MM.1S (cell line): ENCODE measurements at regions not wholly inside any gene's neighbourhood (a gene's known extent, or its start where the extent isn't known, plus 50 kb on each side); places are given as distances from the start of the nearest gene placed in this dataset.
"Not testable (repeated sequence)": the region's sequence is repeated elsewhere in the genome, so short reads cannot be mapped to it uniquely, and the experiment has no call there.

Experiments used
- DNase-seq: peaks from one replicate; pipeline ENCODE4 v3.0.0-alpha.2; 2015
- H2AFZ ChIP-seq: fragments of 300-600 bp; sonication (generic); 2 replicates; pipeline ENCODE4 v1.6.0; 2016; ENCODE audit warnings: antibody characterized with exemption, low read length
- H3F3A ChIP-seq: fragments of 300-600 bp; sonication (generic); 2 replicates; pipeline ENCODE4 v1.6.1; 2016; ENCODE audit warnings: mild to moderate bottlenecking, antibody characterized with exemption, low read length, moderate library complexity, mixed read lengths; ENCODE audit not compliant: insufficient read depth
- H3K27ac ChIP-seq: fragments of 300-600 bp; sonication (generic); 2 replicates; pipeline ENCODE4 v1.5.1; 2016; ENCODE audit warnings: mild to moderate bottlenecking, low read length
- H3K27me3 ChIP-seq: fragments of 300-600 bp; sonication (generic); replicated peaks from 2 replicates; pipeline ENCODE4 v1.6.0; 2016; ENCODE audit warnings: low read length; ENCODE audit not compliant: insufficient read depth
- H3K36me3 ChIP-seq: fragments of 300-600 bp; sonication (generic); replicated peaks from 2 replicates; pipeline ENCODE4 v1.6.1; 2016; ENCODE audit warnings: mild to moderate bottlenecking, low read length, mixed read lengths; ENCODE audit not compliant: insufficient read depth
- H3K4me1 ChIP-seq: fragments of 300-600 bp; sonication (generic); 2 replicates; pipeline ENCODE4 v1.6.1; 2016; ENCODE audit warnings: low read length, mixed read lengths
- H3K4me2 ChIP-seq: fragments of 300-600 bp; sonication (generic); 2 replicates; pipeline ENCODE4 v1.6.0; 2016; ENCODE audit warnings: low read depth, low read length
- H3K4me3 ChIP-seq: fragments of 300-600 bp; sonication (generic); 2 replicates; pipeline ENCODE4 v1.5.1; 2016; ENCODE audit warnings: low read length, mixed read lengths
- H3K79me2 ChIP-seq: fragments of 300-600 bp; sonication (generic); 2 replicates; pipeline ENCODE4 v1.6.1; 2016; ENCODE audit warnings: mixed run types, low read length, mixed read lengths
- H3K9ac ChIP-seq: fragments of 300-600 bp; sonication (generic); 2 replicates; pipeline ENCODE4 v1.6.1; 2016; ENCODE audit warnings: low read length, mixed read lengths
- H3K9me2 ChIP-seq: fragments of 300-600 bp; sonication (generic); replicated peaks from 2 replicates; pipeline ENCODE4 v1.6.1; 2016; ENCODE audit warnings: mild to moderate bottlenecking, low read length, mixed read lengths; ENCODE audit not compliant: insufficient read depth
- H3K9me3 ChIP-seq: fragments of 300-600 bp; sonication (generic); replicated peaks from 2 replicates; pipeline ENCODE4 v1.6.1; 2016; ENCODE audit warnings: mild to moderate bottlenecking, low read length, mixed read lengths; ENCODE audit not compliant: insufficient read depth
- H4K20me1 ChIP-seq: fragments of 300-600 bp; sonication (generic); 2 replicates; pipeline ENCODE4 v1.6.1; 2016; ENCODE audit warnings: mild to moderate bottlenecking, low read length, moderate library complexity, mixed read lengths; ENCODE audit not compliant: insufficient read depth
- CTCF ChIP-seq: fragments of 300-600 bp; sonication (generic); IDR thresholded peaks from 2 replicates; pipeline ENCODE4 v1.5.1; 2016; ENCODE audit warnings: antibody characterized with exemption, low read length, mixed read lengths
- EZH2 ChIP-seq: fragments of 300-600 bp; sonication (generic); optimal IDR thresholded peaks from 2 replicates; pipeline ENCODE3; 2017; ENCODE audit warnings: low read depth, mild to moderate bottlenecking, antibody characterized with exemption, low read length, mixed read lengths
- EZH2phosphoT487 ChIP-seq: fragments of 300-600 bp; sonication (generic); IDR thresholded peaks from 2 replicates; pipeline ENCODE4 v1.6.1; 2018; ENCODE audit warnings: antibody characterized with exemption, low read length

GRCh38 chr19:22523940-22524339, 101.8 kb upstream of the ZNF98 start:
- H3K9me3 ChIP-seq, result no peaks in the 10 kb centered on the region
- no peaks in the 10 kb centered on the region for H3K36me3 ChIP-seq
- no peaks in the 10 kb centered on the region for H3K79me2 ChIP-seq
- no peak overlapping the region for H3K4me2 ChIP-seq
- H2AFZ ChIP-seq, result no peak overlapping the region
- DNase-seq, result no peak
- no peaks in the 10 kb centered on the region for H3F3A ChIP-seq
- no peak for TF ChIP-seq CTCF
- TF ChIP-seq EZH2, result no peak
- TF ChIP-seq EZH2phosphoT487, result no peak
- no peak overlapping the region for H3K27ac ChIP-seq
- no peaks in the 10 kb centered on the region for H3K27me3 ChIP-seq
- H3K4me1 ChIP-seq, result no peaks in the 10 kb centered on the region
- no peaks in the 10 kb centered on the region for H3K9me2 ChIP-seq
- no peak overlapping the region for H3K9ac ChIP-seq
- no peaks in the 10 kb centered on the region for H4K20me1 ChIP-seq
- H3K4me3 ChIP-seq, result no peak overlapping the region

GRCh38 chr19:22519562-22519961, 97.4 kb upstream of the ZNF98 start:
- not testable (repeated sequence) for H3K9me3 ChIP-seq, H3F3A ChIP-seq, DNase-seq, H4K20me1 ChIP-seq, H2AFZ ChIP-seq, H3K36me3 ChIP-seq, H3K4me1 ChIP-seq, H3K9me2 ChIP-seq, H3K9ac ChIP-seq, H3K4me2 ChIP-seq, H3K4me3 ChIP-seq, H3K27me3 ChIP-seq, H3K79me2 ChIP-seq, H3K27ac ChIP-seq

- no peaks in the 10 kb centered on the region for H3K9me3 ChIP-seq
- H3K27me3 ChIP-seq, result no peaks in the 10 kb centered on the region
- H3K9me2 ChIP-seq, result no peaks in the 10 kb centered on the region
- H4K20me1 ChIP-seq, result no peaks in the 10 kb centered on the region
- TF ChIP-seq EZH2 (no peak), CTCF (no peak), EZH2phosphoT487 (no peak)
- H3K4me1 ChIP-seq, result no peaks in the 10 kb centered on the region
- H3K4me3 ChIP-seq, result no peak overlapping the region
- no peak overlapping the region for H3K4me2 ChIP-seq
- H3K27ac ChIP-seq, result no peak overlapping the region
- no peaks in the 10 kb centered on the region for H3F3A ChIP-seq
- no peak overlapping the region for H2AFZ ChIP-seq
- H3K36me3 ChIP-seq, result no peaks in the 10 kb centered on the region
- DNase-seq, result no peak
- H3K9ac ChIP-seq, result no peak overlapping the region
- H3K79me2 ChIP-seq, result no peaks in the 10 kb centered on the region
These were observed 97.0 kb upstream of the ZNF98 start for GRCh38 chr19:22519152-22519551.

- Histone ChIP-seq H3K27ac (no peak overlapping the region), H3K9me3 (no peaks in the 10 kb centered on the region), H3K4me2 (no peak overlapping the region), H2AFZ (no peak overlapping the region), H3K4me1 (no peaks in the 10 kb centered on the region), H3K9me2 (no peaks in the 10 kb centered on the region), H3F3A (no peaks in the 10 kb centered on the region), H3K36me3 (no peaks in the 10 kb centered on the region), H3K4me3 (no peak overlapping the region), H4K20me1 (no peaks in the 10 kb centered on the region), H3K27me3 (no peaks in the 10 kb centered on the region), H3K9ac (no peak overlapping the region), H3K79me2 (no peaks in the 10 kb centered on the region)
- TF ChIP-seq EZH2phosphoT487 (no peak), CTCF (no peak), EZH2 (no peak)
- no peak for DNase-seq
These were observed 95.6 kb upstream of the ZNF98 start for GRCh38 chr19:22517496-22518411.
